ENCODE measurements at regions not wholly inside any gene's neighbourhood (a gene's known extent, or its start where the extent isn't known, plus 50 kb on each side); places are given as distances from the start of the nearest gene placed in this dataset.

DNA sequence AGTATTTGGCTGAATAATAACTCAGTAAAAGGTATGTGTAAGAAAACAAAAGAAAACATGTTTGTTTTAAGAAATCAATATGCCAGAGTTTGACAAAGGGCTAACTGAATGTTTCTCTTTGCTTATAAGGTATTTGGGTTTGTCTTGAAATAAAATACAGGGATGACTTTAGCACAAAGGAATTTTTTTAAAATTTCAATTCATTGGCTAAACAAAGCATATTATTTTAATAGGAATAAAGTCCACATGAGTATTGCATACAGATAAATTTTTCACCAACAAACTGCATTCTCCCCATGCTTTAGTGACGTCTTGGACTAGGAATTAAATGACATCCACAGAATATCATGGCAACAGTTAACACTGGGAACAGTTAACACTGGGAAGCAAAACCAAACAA, 480.0 kb upstream of the JAG1 start:
- H3K4me3 ChIP-seq (ENCODE audit: extremely low read depth in 1 of 4, insufficient read depth in 2 of 4, low read depth in 3 of 4, low read length in 4 of 4): no peak overlapping the region
- no peak overlapping the region for H2AK5ac ChIP-seq (ENCODE audit: low read depth, low read length)
- H2BK12ac ChIP-seq (ENCODE audit: low read depth, low read length): no peak overlapping the region
- no peak overlapping the region for H3K56ac ChIP-seq (replicated peaks; ENCODE audit: insufficient read length, low read depth, low read length)
- no peak overlapping the region for H2BK5ac ChIP-seq (ENCODE audit: low read depth, low read length)
- ChIA-PET POLR2A (ENCODE audit: partially characterized antibody) (no interaction called here), CTCF (ENCODE audit: partially characterized antibody) (interaction anchor here (1.2 kb wide), 1 partner anchor 481 kb away, joined by 3 read pairs; no protein-coding TSS in a partner anchor)
- H3K23me2 ChIP-seq (ENCODE audit: low read depth, low read length): no peaks in the 10 kb centered on the region
- 84% methylated on average over 1 of the region's 1 CpG; no CpG with 5 or more reads in 1 of the 2 experiments for WGBS, 2 experiments (ENCODE audit: extremely low coverage in 1 of 2, insufficient coverage in 1 of 2, insufficient read length in 1 of 2, insufficient replicate concordance in 2 of 2, low coverage in 1 of 2, low lambda C conversion rate in 2 of 2, missing lambda C conversion rate in 1 of 2)
- H3K27me3 ChIP-seq (replicated peaks in 1 of 4; ENCODE audit: control insufficient read depth in 3 of 4, extremely low read depth in 1 of 4, insufficient read depth in 3 of 4, low read length in 3 of 4): no peaks in the 10 kb centered on the region
- FAIRE-seq (no peak), DNase-seq (ENCODE audit: low read depth in 1 of 2, low spot score in 2 of 2) (no peak)
- H3K4me1 ChIP-seq (replicated peaks in 1 of 4; ENCODE audit: control insufficient read depth in 3 of 4, insufficient read depth in 4 of 4, low read length in 3 of 4): no peaks in the 10 kb centered on the region
- H3K4me2 ChIP-seq (ENCODE audit: insufficient read depth in 1 of 2, low read depth in 2 of 2, low read length in 2 of 2): no peak overlapping the region
- H3K4ac ChIP-seq (replicated peaks; ENCODE audit: insufficient read length, low read depth, low read length): no peak overlapping the region
- no peaks in the 10 kb centered on the region for H3K79me1 ChIP-seq (ENCODE audit: low read depth, low read length)
- H4K5ac ChIP-seq (ENCODE audit: insufficient read length, low read depth, low read length): no peak overlapping the region
- H2AFZ ChIP-seq (ENCODE audit: low read length): no peak overlapping the region
- no peak overlapping the region for H3K27ac ChIP-seq (ENCODE audit: low read depth, low read length)
- H3K79me2 ChIP-seq (ENCODE audit: control insufficient read depth in 1 of 2, insufficient read depth in 2 of 2, low read length in 2 of 2): no peaks in the 10 kb centered on the region
- no peak overlapping the region for H2BK15ac ChIP-seq (ENCODE audit: low read length)
- H4K91ac ChIP-seq (replicated peaks; ENCODE audit: insufficient read length, low read length): no peak overlapping the region
- H2BK120ac ChIP-seq (replicated peaks; ENCODE audit: low read depth, low read length): no peak overlapping the region
- H2BK20ac ChIP-seq (ENCODE audit: low read length): no peak overlapping the region
- H3K9me3 ChIP-seq (ENCODE audit: insufficient read depth in 2 of 2, low read depth in 1 of 2, low read length in 1 of 2): no peaks in the 10 kb centered on the region
- no peak overlapping the region for H3K14ac ChIP-seq (ENCODE audit: insufficient read length)
- H4K8ac ChIP-seq (ENCODE audit: extremely low read depth, insufficient read depth, low read length): no peak overlapping the region
- H3K36me3 ChIP-seq (ENCODE audit: control insufficient read depth in 2 of 4, insufficient read depth in 4 of 4, low read length in 3 of 4): no peaks in the 10 kb centered on the region; a peak in 2 of 8 replicates
- no peak overlapping the region for H3K9ac ChIP-seq (replicated peaks in 1 of 4; ENCODE audit: extremely low read depth in 1 of 4, low read depth in 3 of 4, low read length in 3 of 4)
- no peak overlapping the region for H3K18ac ChIP-seq (ENCODE audit: extremely low read depth, low read length)
- H3K23ac ChIP-seq (ENCODE audit: insufficient read length): no peak overlapping the region
- H4K20me1 ChIP-seq (replicated peaks in 1 of 2; ENCODE audit: control insufficient read depth in 1 of 2, insufficient read depth in 2 of 2, low read length in 2 of 2): no peaks in the 10 kb centered on the region
- TF ChIP-seq KDM5A (IDR thresholded peaks at IDR 0.05; ENCODE audit: low read length) (no peak), HDAC2 (IDR thresholded peaks at IDR 0.05; ENCODE audit: borderline replicate concordance in 1 of 2, low read depth in 2 of 2, low read length in 2 of 2) (no peak), POU5F1 (IDR thresholded peaks at IDR 0.05; ENCODE audit: low read depth, low read length) (no peak), SIX5 (IDR thresholded peaks at IDR 0.05; ENCODE audit: low read depth, low read length) (no peak), JUND (IDR thresholded peaks at IDR 0.05; ENCODE audit: low read length) (no peak)

Data from H1 (cell line).